ENCODE measurements at regions not wholly inside any gene's neighbourhood (a gene's known extent, or its start where the extent isn't known, plus 50 kb on each side); places are given as distances from the start of the nearest gene placed in this dataset.

DNA sequence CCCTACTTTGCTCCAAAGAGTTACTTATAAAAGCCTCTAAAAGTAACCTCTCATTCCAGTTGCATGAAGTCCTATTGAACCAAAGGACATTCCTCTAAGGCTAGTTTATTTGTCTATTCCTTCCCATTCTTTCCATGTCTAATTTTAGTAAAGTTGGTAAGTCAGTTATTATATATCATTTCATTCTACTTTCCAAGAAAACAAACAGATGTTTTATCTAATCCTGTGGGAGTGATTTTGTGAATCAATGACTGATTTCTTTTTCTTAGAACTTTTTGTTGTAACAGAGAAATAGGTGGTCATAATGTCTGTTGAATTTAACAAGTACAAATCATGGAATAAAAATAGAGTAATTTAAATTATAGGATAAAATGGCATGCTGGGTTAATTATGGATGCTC is 286.3 kb downstream of the FSIP2 start:
- H3K4me3 ChIP-seq (replicated peaks in 1 of 2; ENCODE audit: low read depth in 2 of 2, low read length in 2 of 2) = no peak overlapping the region
- no peak for DNase-seq (ENCODE audit: low read depth in 2 of 2)
- TF ChIP-seq, protein P1, sequence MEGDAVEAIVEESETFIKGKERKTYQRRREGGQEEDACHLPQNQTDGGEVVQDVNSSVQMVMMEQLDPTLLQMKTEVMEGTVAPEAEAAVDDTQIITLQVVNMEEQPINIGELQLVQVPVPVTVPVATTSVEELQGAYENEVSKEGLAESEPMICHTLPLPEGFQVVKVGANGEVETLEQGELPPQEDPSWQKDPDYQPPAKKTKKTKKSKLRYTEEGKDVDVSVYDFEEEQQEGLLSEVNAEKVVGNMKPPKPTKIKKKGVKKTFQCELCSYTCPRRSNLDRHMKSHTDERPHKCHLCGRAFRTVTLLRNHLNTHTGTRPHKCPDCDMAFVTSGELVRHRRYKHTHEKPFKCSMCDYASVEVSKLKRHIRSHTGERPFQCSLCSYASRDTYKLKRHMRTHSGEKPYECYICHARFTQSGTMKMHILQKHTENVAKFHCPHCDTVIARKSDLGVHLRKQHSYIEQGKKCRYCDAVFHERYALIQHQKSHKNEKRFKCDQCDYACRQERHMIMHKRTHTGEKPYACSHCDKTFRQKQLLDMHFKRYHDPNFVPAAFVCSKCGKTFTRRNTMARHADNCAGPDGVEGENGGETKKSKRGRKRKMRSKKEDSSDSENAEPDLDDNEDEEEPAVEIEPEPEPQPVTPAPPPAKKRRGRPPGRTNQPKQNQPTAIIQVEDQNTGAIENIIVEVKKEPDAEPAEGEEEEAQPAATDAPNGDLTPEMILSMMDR (IDR thresholded peaks at IDR 0.05; ENCODE audit: low read depth, low read length) = no peak

DNA sequence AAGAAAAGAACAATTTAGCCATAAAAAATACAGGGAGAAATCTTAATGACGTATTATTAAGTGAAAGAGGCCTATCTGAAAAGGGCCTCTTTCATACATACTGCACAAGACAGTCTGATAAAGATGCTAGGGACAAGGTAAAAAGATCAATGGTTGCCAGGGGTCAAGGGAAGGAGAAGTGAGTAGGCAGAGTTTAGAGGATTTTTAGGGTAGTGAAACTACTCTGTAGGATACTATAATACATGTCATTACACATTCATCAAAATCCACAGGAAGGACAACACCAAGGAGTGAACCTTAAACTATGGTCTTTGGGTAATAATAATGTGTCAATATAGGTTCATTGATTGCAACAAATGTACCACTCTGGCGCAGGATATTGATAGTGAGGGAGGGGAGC is 289.3 kb downstream of the FSIP2 start:
- no peak for DNase-seq (ENCODE audit: low read depth in 2 of 2)
- H3K4me3 ChIP-seq (replicated peaks in 1 of 2; ENCODE audit: low read depth in 2 of 2, low read length in 2 of 2) = no peak overlapping the region
- TF ChIP-seq, protein P1 (IDR thresholded peaks at IDR 0.05; ENCODE audit: low read depth, low read length) = no peak

DNA sequence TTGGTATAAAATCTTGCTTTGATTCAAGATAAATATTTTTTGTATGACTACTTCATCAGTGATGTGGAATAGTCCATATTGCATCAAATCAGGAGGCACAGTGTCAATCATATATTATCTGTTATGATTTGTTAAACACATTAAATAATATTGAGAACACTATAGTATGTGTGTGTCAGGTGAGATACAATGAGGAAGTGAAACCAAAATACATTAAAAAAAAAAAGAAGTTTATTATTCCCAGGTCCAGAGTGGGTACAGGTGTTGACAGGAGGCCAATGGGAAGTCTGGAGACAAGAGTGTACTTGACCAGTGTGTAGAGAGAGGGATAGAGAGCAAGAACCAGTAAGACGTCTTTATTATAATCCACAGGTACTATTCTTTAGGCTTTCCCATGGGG is 292.6 kb downstream of the FSIP2 start:
- no peak overlapping the region for H3K4me3 ChIP-seq (replicated peaks in 1 of 2; ENCODE audit: low read depth in 2 of 2, low read length in 2 of 2)
- TF ChIP-seq, protein P1 (IDR thresholded peaks at IDR 0.05; ENCODE audit: low read depth, low read length) = no peak
- DNase-seq (ENCODE audit: low read depth in 2 of 2) = no peak

DNA sequence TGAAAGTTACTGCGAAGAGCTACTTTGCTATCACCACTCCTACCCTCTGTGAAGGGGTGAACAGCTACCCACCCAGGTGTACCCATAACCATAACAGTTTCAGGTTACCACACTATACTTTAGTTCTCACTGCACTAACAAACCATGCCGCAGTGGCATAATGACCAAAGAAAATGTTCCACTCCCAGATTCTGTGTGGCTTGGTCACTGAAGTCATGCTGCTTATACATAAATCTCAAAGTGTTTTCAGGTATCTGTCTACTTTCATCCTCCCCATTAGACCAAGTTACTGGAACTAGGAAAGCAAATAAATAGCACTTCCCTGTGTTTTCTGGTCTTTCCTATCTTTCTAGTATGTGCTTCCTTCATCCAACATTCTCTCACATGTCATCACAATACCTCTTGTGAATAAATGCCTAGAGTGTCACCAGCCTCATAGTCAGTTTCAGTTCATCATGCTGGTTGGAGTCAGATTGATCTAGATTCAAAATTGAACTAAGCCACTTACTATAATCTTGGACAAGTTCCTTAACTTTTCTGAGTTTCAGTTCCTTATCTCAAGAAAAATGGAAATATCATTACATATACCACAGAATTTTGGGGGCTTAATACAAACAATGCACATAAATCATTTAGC is 293.6 kb downstream of the FSIP2 start:
- H3K4me3 ChIP-seq (replicated peaks in 1 of 2; ENCODE audit: low read depth in 2 of 2, low read length in 2 of 2) = no peak overlapping the region
- TF ChIP-seq, protein P1 (IDR thresholded peaks at IDR 0.05; ENCODE audit: low read depth, low read length) = no peak
- no peak for DNase-seq (ENCODE audit: low read depth in 2 of 2)

DNA sequence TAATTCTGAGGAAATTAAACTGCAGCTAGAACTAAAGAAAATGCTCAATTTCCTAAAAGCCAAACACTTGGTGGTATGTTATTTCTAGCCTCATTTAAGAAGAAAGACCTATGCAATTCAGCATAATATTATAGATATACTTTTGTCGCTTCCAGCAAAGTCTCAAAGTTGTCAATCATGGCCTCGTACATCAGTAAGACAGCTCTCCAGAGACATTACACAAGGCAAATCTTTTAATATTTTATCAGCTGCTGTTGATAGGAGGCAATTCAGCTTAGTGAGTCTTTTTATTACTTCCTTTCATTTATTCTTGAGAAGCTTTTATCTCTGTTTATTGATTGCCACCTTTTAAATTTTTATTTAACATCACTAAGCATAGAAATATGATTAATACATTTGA is 294.3 kb downstream of the FSIP2 start:
- no peak overlapping the region for H3K4me3 ChIP-seq (replicated peaks in 1 of 2; ENCODE audit: low read depth in 2 of 2, low read length in 2 of 2)
- DNase-seq (ENCODE audit: low read depth in 2 of 2) = no peak
- TF ChIP-seq, protein P1 (IDR thresholded peaks at IDR 0.05; ENCODE audit: low read depth, low read length) = no peak

DNA sequence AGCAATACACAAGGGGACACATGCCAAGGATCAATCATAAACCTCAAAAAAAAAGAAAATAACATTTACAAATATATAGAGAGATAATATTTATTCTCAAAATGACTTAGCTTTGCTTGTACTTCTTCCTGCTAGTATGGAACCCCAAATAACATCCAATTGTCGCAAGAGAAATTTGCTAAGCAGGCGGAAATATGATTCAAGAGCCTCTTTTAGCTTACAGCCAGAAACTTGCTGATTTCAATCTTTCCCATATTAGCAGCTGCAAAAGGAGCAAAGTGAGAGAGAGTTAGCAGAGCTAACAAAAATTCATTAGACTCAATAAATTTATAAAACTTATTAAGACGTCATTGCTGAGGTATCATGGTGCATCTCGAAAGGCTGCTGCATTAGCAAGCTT is 294.9 kb downstream of the FSIP2 start:
- DNase-seq (ENCODE audit: low read depth in 2 of 2) = no peak
- TF ChIP-seq, protein P1 (IDR thresholded peaks at IDR 0.05; ENCODE audit: low read depth, low read length) = no peak
- H3K4me3 ChIP-seq (replicated peaks in 1 of 2; ENCODE audit: low read depth in 2 of 2, low read length in 2 of 2) = no peak overlapping the region

DNA sequence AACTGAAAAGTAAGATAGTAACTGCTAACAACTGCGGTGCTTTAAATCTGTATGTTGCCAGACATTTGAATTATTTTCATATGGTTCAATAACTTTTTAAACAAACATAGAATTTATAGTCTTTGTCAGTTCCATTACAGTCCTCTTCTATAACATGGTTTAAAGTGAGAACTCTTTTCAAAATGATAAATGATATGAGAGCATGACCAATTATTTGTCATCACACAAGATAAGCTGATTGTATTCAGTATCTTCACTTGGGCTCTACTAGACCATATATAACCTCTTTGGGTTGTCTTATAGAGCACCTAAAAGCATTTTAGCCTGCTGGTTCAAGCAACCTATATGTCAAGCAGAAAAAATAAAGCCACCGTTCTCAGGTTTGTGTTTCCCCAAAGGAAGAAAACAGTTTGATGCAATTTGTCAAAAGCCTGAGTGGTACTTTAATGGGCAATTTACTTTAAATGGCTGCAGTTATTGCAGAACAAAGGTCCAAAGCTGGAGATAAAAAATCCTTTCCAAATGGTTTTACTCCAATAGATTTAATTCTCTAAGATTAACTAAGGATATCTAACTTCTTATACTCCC is 298.4 kb downstream of the FSIP2 start:
- no peak for DNase-seq (ENCODE audit: low read depth in 2 of 2)
- no peak overlapping the region for H3K4me3 ChIP-seq (replicated peaks in 1 of 2; ENCODE audit: low read depth in 2 of 2, low read length in 2 of 2)
- TF ChIP-seq, protein P1 (IDR thresholded peaks at IDR 0.05; ENCODE audit: low read depth, low read length) = no peak
